ENCODE measurements at regions not wholly inside any gene's neighbourhood (a gene's known extent, or its start where the extent isn't known, plus 50 kb on each side); places are given as distances from the start of the nearest gene placed in this dataset.

DNA sequence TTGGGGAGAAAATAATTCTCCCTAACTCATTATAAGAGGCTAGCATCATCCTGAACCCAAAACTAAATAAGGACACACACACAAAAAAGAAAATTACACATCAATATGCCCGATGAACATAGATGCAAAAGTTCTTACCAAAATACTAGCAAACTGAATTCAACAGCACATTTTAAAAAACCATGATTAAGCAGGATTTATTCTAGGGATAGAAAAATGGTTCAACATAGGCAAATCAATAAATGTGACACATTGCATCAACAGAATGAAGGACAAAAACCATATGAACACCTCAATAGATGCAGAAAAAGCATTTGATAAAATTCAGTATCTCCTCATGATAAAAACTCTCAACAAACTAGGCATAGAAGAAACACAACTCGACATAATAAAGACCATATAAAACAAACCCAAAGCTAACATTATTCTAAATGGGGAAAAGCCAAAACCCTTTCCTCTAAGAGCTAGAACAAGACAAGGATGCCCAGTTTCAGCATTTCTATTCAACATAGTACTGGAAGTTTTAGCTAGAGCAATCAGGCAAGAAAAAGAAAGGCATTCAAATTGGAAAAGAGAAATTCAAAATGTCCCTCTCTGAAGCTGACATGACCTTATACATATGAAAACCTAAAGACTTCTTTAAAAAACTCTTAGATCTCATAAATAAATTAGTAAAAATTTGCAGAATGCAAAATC is 200.9 kb downstream of the NKX6-1 start:
- DNase-seq (ENCODE audit: insufficient read length, low spot score) (no peak), FAIRE-seq (no peak)
- TF ChIP-seq PAX5 (IDR thresholded peaks at IDR 0.05; ENCODE audit: insufficient read depth, low read length, severe bottlenecking) = no peak

DNA sequence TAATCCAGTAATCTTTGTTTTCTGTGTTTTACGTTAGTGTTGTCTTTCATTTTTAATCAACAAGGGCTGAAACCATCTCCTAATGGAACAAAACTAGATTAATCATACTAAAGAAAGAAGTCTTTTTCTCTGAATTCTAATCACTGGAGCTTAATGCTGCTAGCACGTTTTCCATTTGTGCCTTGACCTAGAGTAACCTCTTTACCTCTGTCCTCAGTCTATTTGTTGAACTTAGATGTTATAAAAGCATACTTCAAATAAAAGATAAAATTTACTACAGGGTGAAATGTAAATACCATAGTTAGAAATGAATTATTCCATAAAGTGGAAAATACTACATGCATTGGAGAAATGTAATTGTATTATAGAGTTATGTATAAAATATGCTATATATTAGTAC is 207.1 kb downstream of the NKX6-1 start:
- DNase-seq (ENCODE audit: insufficient read length, low spot score) (no peak), FAIRE-seq (no peak)
- TF ChIP-seq POLR2AphosphoS5 (IDR thresholded peaks at IDR 0.05; ENCODE audit: low read depth, low read length) = no peak
- TF ChIP-seq POLR2A (IDR thresholded peaks at IDR 0.05; ENCODE audit: low read depth, low read length) = no peak
- no peak for TF ChIP-seq SPI1 (IDR thresholded peaks at IDR 0.05; ENCODE audit: low read depth, low read length)
- no peak for TF ChIP-seq PAX5 (IDR thresholded peaks at IDR 0.05; ENCODE audit: insufficient read depth, low read length, severe bottlenecking)
- no peak for TF ChIP-seq POU2F2 (IDR thresholded peaks at IDR 0.05; ENCODE audit: low read depth, low read length)

DNA sequence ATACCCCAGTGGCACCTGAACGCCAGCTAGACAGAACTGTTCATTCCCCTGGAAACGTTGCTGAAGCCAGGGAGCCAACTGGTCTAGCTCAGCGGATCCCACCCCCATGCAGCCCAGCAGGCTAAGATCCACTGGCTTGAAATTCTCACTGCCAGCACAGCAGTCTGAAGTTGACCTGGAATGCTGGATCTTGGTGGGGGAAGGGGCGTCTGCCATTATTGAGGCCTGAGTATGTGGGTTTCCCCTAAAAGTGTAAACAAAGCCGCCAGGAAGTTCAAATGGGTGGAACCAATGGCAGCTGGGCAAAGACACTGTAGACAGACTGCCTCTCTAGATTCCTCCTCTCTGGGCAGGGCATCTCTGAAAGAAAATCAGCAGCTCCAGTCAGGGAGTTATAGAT is 213.0 kb downstream of the NKX6-1 start:
- DNase-seq (ENCODE audit: insufficient read length, low spot score) (no peak), FAIRE-seq (no peak)
- TF ChIP-seq POU2F2 (IDR thresholded peaks at IDR 0.05; ENCODE audit: low read depth, low read length) (no peak), PAX5 (IDR thresholded peaks at IDR 0.05; ENCODE audit: insufficient read depth, low read length, severe bottlenecking) (no peak), TAF1 (IDR thresholded peaks at IDR 0.05; ENCODE audit: low read depth, low read length) (no peak), SPI1 (IDR thresholded peaks at IDR 0.05; ENCODE audit: low read depth, low read length) (no peak), POLR2A (IDR thresholded peaks at IDR 0.05; ENCODE audit: low read depth, low read length) (no peak), POLR2AphosphoS5 (IDR thresholded peaks at IDR 0.05; ENCODE audit: low read depth, low read length) (no peak)

DNA sequence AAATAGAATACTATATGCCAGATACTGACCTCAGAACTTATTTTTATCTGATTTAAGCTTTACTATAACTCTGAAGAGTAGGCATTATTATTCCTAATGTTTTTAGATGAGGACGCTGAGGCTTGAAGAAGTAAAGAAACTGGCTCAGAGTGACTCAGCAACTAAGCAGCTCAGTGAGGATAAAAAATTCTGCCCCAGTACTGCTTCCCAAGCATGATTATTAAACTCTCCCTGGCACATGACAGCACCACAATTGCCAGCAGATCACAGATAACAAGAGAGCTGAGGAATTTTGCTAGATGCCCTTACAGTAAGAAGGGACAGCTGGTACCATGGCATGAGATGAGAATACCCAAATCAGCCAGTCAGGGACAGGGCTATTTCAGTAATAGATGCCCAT is 219.4 kb downstream of the NKX6-1 start:
- no peak for DNase-seq (ENCODE audit: insufficient read length, low spot score)
- TF ChIP-seq PAX5 (IDR thresholded peaks at IDR 0.05; ENCODE audit: insufficient read depth, low read length, severe bottlenecking) (no peak), POLR2AphosphoS5 (IDR thresholded peaks at IDR 0.05; ENCODE audit: low read depth, low read length) (no peak), TAF1 (IDR thresholded peaks at IDR 0.05; ENCODE audit: low read depth, low read length) (no peak), POLR2A (IDR thresholded peaks at IDR 0.05; ENCODE audit: low read depth, low read length) (no peak), POU2F2 (IDR thresholded peaks at IDR 0.05; ENCODE audit: low read depth, low read length) (no peak)
- FAIRE-seq = no peak

DNA sequence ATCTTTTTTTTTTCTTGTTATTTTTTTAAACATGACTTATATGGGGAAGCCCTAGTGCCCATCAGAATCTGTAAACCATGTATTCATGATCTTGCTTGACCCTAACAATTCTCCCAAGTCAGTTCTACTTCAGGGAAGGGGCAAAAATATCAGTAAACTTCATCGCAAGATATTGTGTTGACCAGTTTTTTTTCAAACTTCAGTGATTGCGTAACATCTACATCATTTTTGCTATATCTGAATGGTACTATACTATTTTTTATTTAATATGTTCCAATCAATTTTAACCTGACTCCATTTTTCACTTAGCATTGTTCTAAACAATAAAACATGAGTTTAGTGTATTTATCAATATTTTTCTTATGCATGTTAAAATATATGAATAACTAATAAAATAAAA is 221.2 kb downstream of the NKX6-1 start:
- FAIRE-seq = no peak
- DNase-seq (ENCODE audit: insufficient read length, low spot score) = no peak
- TF ChIP-seq TAF1 (IDR thresholded peaks at IDR 0.05; ENCODE audit: low read depth, low read length) (no peak), PAX5 (IDR thresholded peaks at IDR 0.05; ENCODE audit: insufficient read depth, low read length, severe bottlenecking) (no peak), POU2F2 (IDR thresholded peaks at IDR 0.05; ENCODE audit: low read depth, low read length) (no peak), SPI1 (IDR thresholded peaks at IDR 0.05; ENCODE audit: low read depth, low read length) (no peak), POLR2AphosphoS5 (IDR thresholded peaks at IDR 0.05; ENCODE audit: low read depth, low read length) (no peak), POLR2A (IDR thresholded peaks at IDR 0.05; ENCODE audit: low read depth, low read length) (no peak)

DNA sequence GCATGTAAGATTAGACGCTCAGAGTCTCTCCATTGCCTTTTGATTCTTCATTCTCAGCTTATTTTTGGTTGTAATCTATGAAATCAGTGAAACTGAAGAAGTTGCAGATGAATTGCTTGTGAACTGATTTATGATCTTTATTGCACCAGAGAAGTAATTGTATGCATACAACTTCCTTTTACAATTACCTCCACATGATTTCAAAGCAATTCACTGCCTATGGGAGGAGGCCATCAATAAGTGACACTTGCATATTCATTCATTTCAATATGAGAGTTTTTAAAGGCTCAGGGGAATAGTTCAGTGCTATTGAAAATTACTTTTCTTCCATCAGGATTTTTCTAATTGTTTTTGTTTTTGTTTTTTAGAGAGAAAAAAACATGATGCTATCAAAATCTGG is 222.3 kb downstream of the NKX6-1 start:
- DNase-seq (ENCODE audit: insufficient read length, low spot score) (no peak), FAIRE-seq (no peak)
- TF ChIP-seq TAF1 (IDR thresholded peaks at IDR 0.05; ENCODE audit: low read depth, low read length) (no peak), POU2F2 (IDR thresholded peaks at IDR 0.05; ENCODE audit: low read depth, low read length) (no peak), SPI1 (IDR thresholded peaks at IDR 0.05; ENCODE audit: low read depth, low read length) (no peak), PAX5 (IDR thresholded peaks at IDR 0.05; ENCODE audit: insufficient read depth, low read length, severe bottlenecking) (no peak), POLR2A (IDR thresholded peaks at IDR 0.05; ENCODE audit: low read depth, low read length) (no peak), POLR2AphosphoS5 (IDR thresholded peaks at IDR 0.05; ENCODE audit: low read depth, low read length) (no peak)

DNA sequence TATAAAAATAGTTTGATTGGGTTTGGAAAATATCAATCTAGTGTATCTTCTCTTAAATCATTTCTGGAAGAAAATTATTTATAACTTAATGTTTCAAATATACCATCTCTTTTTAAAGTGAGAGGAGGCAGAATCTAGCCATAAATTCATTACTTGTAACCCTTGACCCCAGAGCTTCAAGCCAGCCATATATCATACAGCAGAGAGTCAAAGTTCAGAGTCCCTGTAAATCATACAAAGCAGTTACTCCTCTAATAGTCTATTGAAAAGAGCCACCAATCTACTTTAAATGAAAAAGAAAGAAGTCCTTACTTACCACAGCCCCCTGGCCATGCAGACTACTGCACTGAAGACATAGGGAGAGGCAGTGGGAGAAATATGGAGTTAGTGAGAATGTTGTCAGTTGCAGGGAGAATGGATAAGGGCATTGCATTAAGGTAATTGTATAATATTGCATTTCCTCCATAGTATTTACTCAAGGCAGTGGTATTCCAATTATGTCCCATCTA is 229.5 kb downstream of the NKX6-1 start:
- TF ChIP-seq POLR2AphosphoS5 (IDR thresholded peaks at IDR 0.05; ENCODE audit: low read depth, low read length) (no peak), SPI1 (IDR thresholded peaks at IDR 0.05; ENCODE audit: low read depth, low read length) (no peak), POU2F2 (IDR thresholded peaks at IDR 0.05; ENCODE audit: low read depth, low read length) (no peak), POLR2A (IDR thresholded peaks at IDR 0.05; ENCODE audit: low read depth, low read length) (no peak)
- FAIRE-seq = no peak

DNA sequence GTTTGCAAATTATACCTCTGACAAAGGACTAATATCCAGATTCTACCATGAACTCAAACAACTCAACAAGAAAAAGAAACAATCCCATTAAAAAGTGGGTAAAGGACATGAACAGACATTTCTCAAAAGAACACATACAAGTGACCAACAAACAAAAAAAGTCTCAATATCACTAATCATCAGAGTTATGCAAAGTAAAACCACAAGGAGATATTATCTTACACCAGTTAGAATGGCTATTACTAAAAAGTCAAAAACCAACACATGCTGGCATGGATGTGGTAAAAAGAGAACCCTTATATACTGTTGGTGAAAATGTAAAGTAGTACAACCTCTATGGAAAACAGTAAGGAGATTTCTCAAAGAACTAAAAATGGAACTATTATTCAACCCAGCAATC is 234.4 kb downstream of the NKX6-1 start:
- no peak for TF ChIP-seq POLR2A (IDR thresholded peaks at IDR 0.05; ENCODE audit: low read depth, low read length)
- TF ChIP-seq SPI1 (IDR thresholded peaks at IDR 0.05; ENCODE audit: low read depth, low read length) = no peak
- TF ChIP-seq POU2F2 (IDR thresholded peaks at IDR 0.05; ENCODE audit: low read depth, low read length) = no peak
- no peak for TF ChIP-seq PAX5 (IDR thresholded peaks at IDR 0.05; ENCODE audit: insufficient read depth, low read length, severe bottlenecking)
- DNase-seq (ENCODE audit: insufficient read length, low spot score) (no peak), FAIRE-seq (no peak)

More for the DNA sequence above, 229.5 kb downstream of the NKX6-1 start:
- no peak for DNase-seq (ENCODE audit: insufficient read length, low spot score)

DNA sequence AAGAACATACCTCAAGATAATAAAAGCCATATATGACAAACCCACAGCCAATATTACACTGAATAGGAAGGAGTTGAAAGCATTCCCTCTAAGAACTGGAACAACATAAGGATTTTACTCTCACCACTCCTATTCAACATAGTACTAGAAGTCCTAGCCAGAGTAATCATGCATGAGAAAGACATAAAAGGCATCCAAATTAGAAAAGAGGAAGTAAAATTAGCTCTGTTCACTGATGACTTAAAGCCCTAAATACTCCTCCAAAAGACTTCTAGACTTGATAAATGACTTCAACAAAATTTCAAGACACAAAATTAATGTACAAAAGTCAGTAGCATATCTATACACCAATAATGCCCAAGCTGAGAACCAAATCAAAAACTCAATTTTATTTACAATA is 235.7 kb downstream of the NKX6-1 start:
- TF ChIP-seq SPI1 (IDR thresholded peaks at IDR 0.05; ENCODE audit: low read depth, low read length) (no peak), POU2F2 (IDR thresholded peaks at IDR 0.05; ENCODE audit: low read depth, low read length) (no peak)
- DNase-seq (ENCODE audit: insufficient read length, low spot score) (no peak), FAIRE-seq (no peak)

DNA sequence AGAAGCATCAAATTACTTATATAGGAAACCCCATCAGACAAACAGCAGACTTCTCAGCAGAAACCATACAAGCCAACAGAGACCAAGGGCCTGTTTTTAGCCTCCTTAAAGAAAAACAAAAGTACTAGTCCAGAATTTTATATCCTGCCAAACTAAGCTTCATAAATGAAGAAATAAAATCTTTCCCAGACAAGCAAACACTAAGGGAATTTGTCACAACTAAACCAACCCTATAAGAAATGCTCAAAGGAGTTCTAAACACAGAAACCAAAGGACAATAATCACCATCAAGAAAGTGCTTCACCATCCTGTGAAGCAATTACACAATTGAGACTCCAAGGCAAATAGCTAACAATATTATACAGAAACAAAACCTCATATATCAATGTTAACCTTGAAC is 238.6 kb downstream of the NKX6-1 start:
- FAIRE-seq (no peak), DNase-seq (ENCODE audit: insufficient read length, low spot score) (no peak)
- no peak for TF ChIP-seq PAX5 (IDR thresholded peaks at IDR 0.05; ENCODE audit: insufficient read depth, low read length, severe bottlenecking)
- no peak for TF ChIP-seq POU2F2 (IDR thresholded peaks at IDR 0.05; ENCODE audit: low read depth, low read length)
- no peak for TF ChIP-seq TAF1 (IDR thresholded peaks at IDR 0.05; ENCODE audit: low read depth, low read length)
- no peak for TF ChIP-seq SPI1 (IDR thresholded peaks at IDR 0.05; ENCODE audit: low read depth, low read length)
- no peak for TF ChIP-seq POLR2A (IDR thresholded peaks at IDR 0.05; ENCODE audit: low read depth, low read length)
- no peak for TF ChIP-seq POLR2AphosphoS5 (IDR thresholded peaks at IDR 0.05; ENCODE audit: low read depth, low read length)
